ENCODE measurements at regions not wholly inside any gene's neighbourhood (a gene's known extent, or its start where the extent isn't known, plus 50 kb on each side); places are given as distances from the start of the nearest gene placed in this dataset.

DNA sequence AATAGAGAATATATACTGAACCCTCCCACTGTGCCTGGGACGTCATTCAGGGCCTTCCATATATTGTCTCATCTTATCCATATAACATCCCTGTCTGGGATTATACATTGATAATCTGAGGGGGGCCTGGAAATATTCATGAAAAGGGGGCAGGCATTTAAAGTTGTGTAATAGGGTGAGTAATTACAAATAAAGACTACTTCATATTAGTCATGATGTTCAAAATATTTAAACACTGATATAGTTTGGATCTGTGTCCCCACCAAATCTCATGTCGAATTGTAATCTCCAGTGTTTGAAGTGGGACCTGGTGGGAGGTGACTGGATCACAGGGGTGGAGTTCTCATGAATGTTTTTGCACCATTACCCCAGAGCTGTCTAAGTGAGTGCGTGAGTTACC, 97.8 kb downstream of the AQP9 start:
- Mint-ChIP-seq H3K27ac (no peak overlapping the region), H3K9me3 (no peaks in the 10 kb centered on the region), H3K4me1 (ENCODE audit: low read depth) (no peaks in the 10 kb centered on the region), H3K36me3 (ENCODE audit: low read depth) (no peaks in the 10 kb centered on the region), H3K27me3 (no peaks in the 10 kb centered on the region), H3K4me3 (no peak overlapping the region)
- no peak for DNase-seq

DNA sequence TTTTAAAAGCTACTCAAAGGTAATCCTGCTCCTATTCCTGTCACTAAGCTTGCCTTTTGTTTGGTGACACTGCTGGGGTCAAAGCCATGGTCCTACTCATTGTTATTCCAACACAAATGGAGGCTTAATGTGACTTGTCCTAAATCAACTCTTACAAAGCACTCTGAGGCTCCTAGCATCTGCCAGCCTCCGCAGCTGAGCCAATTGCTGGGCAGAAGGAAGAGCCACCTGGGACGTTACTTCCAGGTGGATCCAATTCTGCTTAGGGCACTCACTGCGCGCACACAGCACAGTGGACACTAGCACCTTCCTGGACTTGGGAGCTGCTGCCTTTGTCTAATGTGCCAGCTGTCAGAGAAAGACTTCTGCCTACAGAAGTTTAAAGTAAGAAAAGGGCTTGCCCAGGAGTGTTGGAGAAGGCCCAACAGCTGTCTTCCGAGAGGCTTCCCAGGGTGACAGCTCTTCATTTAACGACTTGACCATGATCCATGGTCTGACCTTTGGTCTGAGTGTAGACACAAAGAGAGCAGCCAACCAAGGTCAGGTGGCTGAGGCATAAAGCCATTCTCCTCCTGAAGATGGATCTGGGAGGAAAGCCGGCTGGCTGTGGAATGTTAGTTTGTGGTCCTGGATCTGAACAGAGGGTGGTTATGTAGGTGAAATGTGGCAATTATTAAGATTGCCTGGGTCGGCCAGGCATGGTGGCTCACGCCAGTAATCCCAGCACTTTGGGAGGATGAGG, 102.2 kb downstream of the AQP9 start:
- DNase-seq, result no peak
- Mint-ChIP-seq H3K27me3 (no peaks in the 10 kb centered on the region), H3K27ac (no peak overlapping the region), H3K9me3 (no peaks in the 10 kb centered on the region), H3K4me3 (no peak overlapping the region), H3K36me3 (ENCODE audit: low read depth) (no peaks in the 10 kb centered on the region), H3K4me1 (ENCODE audit: low read depth) (no peaks in the 10 kb centered on the region)

GRCh38 chr15:58241872-58242271, 103.7 kb downstream of the AQP9 start:
- Mint-ChIP-seq H3K4me1 (ENCODE audit: low read depth) (no peaks in the 10 kb centered on the region), H3K36me3 (ENCODE audit: low read depth) (no peaks in the 10 kb centered on the region), H3K27ac (no peak overlapping the region), H3K27me3 (no peaks in the 10 kb centered on the region), H3K9me3 (no peaks in the 10 kb centered on the region), H3K4me3 (no peak overlapping the region)
- no peak for DNase-seq

- no peaks in the 10 kb centered on the region for H3K9me3 Mint-ChIP-seq
- DNase-seq, result no peak
- no peaks in the 10 kb centered on the region for H3K36me3 Mint-ChIP-seq (ENCODE audit: low read depth)
- no peaks in the 10 kb centered on the region for H3K4me1 Mint-ChIP-seq (ENCODE audit: low read depth)
- H3K27ac Mint-ChIP-seq, result no peak overlapping the region
- H3K27me3 Mint-ChIP-seq, result no peaks in the 10 kb centered on the region
- no peak overlapping the region for H3K4me3 Mint-ChIP-seq
Measured at GRCh38 chr15:58243070-58243469, 104.9 kb downstream of the AQP9 start.

DNA sequence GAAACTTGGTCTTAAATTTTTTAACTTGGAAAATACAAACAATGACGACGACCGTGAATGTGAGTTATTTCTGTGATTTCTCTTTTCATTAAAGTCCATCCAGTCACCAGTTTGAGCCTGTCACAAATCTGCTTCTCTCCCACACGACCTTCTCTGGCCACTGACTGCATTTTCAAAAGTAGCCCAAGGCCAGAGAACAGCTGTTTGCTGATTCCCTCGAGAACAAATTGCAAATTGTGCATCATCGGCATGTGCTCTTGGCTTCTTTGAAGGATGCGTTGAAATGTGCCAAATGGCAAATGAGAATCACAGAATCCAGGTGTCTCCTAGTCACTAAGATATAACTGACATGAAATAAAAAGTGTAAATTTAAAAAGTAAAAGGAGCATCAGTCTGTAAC, 106.4 kb downstream of the AQP9 start:
- H3K36me3 Mint-ChIP-seq (ENCODE audit: low read depth), result no peaks in the 10 kb centered on the region
- no peaks in the 10 kb centered on the region for H3K27me3 Mint-ChIP-seq
- peaks cover 4% of the 10 kb centered on the region for H3K4me1 Mint-ChIP-seq (ENCODE audit: low read depth)

GRCh38 chr15:58246041-58246440, 107.9 kb downstream of the AQP9 start:
- Mint-ChIP-seq H3K4me1 (ENCODE audit: low read depth) (peaks cover 15% of the 10 kb centered on the region), H3K27ac (no peak overlapping the region), H3K36me3 (ENCODE audit: low read depth) (no peaks in the 10 kb centered on the region), H3K9me3 (no peaks in the 10 kb centered on the region), H3K27me3 (no peaks in the 10 kb centered on the region), H3K4me3 (no peak overlapping the region)
- DNase-seq, result no peak

More for the DNA sequence above, 106.4 kb downstream of the AQP9 start:
- Mint-ChIP-seq H3K27ac (no peak overlapping the region), H3K9me3 (no peaks in the 10 kb centered on the region), H3K4me3 (no peak overlapping the region)
- no peak for DNase-seq

GRCh38 chr15:58247855-58248842, 110.0 kb downstream of the AQP9 start:
- Mint-ChIP-seq H3K27me3 (peaks cover 3% of the 10 kb centered on the region), H3K36me3 (ENCODE audit: low read depth) (no peaks in the 10 kb centered on the region), H3K9me3 (no peaks in the 10 kb centered on the region), H3K4me1 (ENCODE audit: low read depth) (peaks cover 15% of the 10 kb centered on the region), H3K4me3 (no peak overlapping the region), H3K27ac (no peak overlapping the region)
- no peak for DNase-seq

- H3K4me1 Mint-ChIP-seq (ENCODE audit: low read depth), result peaks cover 15% of the 10 kb centered on the region
- H3K27me3 Mint-ChIP-seq, result peaks cover 3% of the 10 kb centered on the region
- no peak for DNase-seq
- no peaks in the 10 kb centered on the region for H3K9me3 Mint-ChIP-seq
- no peaks in the 10 kb centered on the region for H3K36me3 Mint-ChIP-seq (ENCODE audit: low read depth)
- peak overlapping the region; percentile 58 for H3K4me3 Mint-ChIP-seq
- H3K27ac Mint-ChIP-seq, result peak overlapping the region; percentile 50
Measured at GRCh38 chr15:58249646-58250312, 111.6 kb downstream of the AQP9 start.

GRCh38 chr15:58252586-58253323, 114.6 kb downstream of the AQP9 start:
- Mint-ChIP-seq H3K27ac (no peak overlapping the region), H3K27me3 (peaks cover 3% of the 10 kb centered on the region), H3K9me3 (no peaks in the 10 kb centered on the region), H3K36me3 (ENCODE audit: low read depth) (no peaks in the 10 kb centered on the region), H3K4me1 (ENCODE audit: low read depth) (peaks cover 15% of the 10 kb centered on the region), H3K4me3 (no peak overlapping the region)
- DNase-seq, result no peak

- no peak for DNase-seq
- Mint-ChIP-seq H3K4me3 (no peak overlapping the region), H3K36me3 (ENCODE audit: low read depth) (no peaks in the 10 kb centered on the region), H3K27me3 (peaks cover 2% of the 10 kb centered on the region), H3K4me1 (ENCODE audit: low read depth) (no peaks in the 10 kb centered on the region), H3K9me3 (no peaks in the 10 kb centered on the region), H3K27ac (no peak overlapping the region)
Measured at GRCh38 chr15:58257776-58258325, 119.7 kb downstream of the AQP9 start.

GRCh38 chr15:58258501-58259292, 120.5 kb downstream of the AQP9 start:
- Mint-ChIP-seq H3K9me3 (no peaks in the 10 kb centered on the region), H3K4me3 (no peak overlapping the region), H3K27me3 (no peaks in the 10 kb centered on the region), H3K36me3 (ENCODE audit: low read depth) (no peaks in the 10 kb centered on the region), H3K27ac (no peak overlapping the region), H3K4me1 (ENCODE audit: low read depth) (peaks cover 3% of the 10 kb centered on the region)
- no peak for DNase-seq

- Mint-ChIP-seq H3K4me1 (ENCODE audit: low read depth) (peaks cover 9% of the 10 kb centered on the region), H3K9me3 (no peaks in the 10 kb centered on the region), H3K36me3 (ENCODE audit: low read depth) (no peaks in the 10 kb centered on the region), H3K27ac (no peak overlapping the region), H3K4me3 (no peak overlapping the region), H3K27me3 (no peaks in the 10 kb centered on the region)
- no peak for DNase-seq
Measured at GRCh38 chr15:58260205-58260724, 122.1 kb downstream of the AQP9 start.

- H3K9me3 Mint-ChIP-seq, result no peaks in the 10 kb centered on the region
- H3K27me3 Mint-ChIP-seq, result no peaks in the 10 kb centered on the region
- no peak overlapping the region for H3K27ac Mint-ChIP-seq
- H3K4me1 Mint-ChIP-seq (ENCODE audit: low read depth), result peaks cover 9% of the 10 kb centered on the region
- no peaks in the 10 kb centered on the region for H3K36me3 Mint-ChIP-seq (ENCODE audit: low read depth)
- DNase-seq, result no peak
- H3K4me3 Mint-ChIP-seq, result no peak overlapping the region
Measured at GRCh38 chr15:58260725-58261267, 122.6 kb downstream of the AQP9 start.

Measured in activated T-cell treated with anti-CD3 and anti-CD28 coated beads, Interleukin-2, amount 50 U/mL, for 24 hours (primary cell).